Right lobe of liver (tissue), 4 donors: ENCODE measurements at regions not wholly inside any gene's neighbourhood (a gene's known extent, or its start where the extent isn't known, plus 50 kb on each side); places are given as distances from the start of the nearest gene placed in this dataset.

ENCODE experiments used
- CTCF ChIP-seq, 4 donors: fragments of 200-600 bp in 3 of 4; fragments of 450-650 bp in 1 of 4; IDR thresholded peaks; one replicate each; pipeline versions ENCODE4 v1.5.1 to v1.8.0; 2016 to 2022; ENCODE audit warnings: antibody characterized with exemption in 4 of 4, mild to moderate bottlenecking in 2 of 4
- POLR2A ChIP-seq: fragments of 450-650 bp; IDR thresholded peaks from one replicate; pipeline ENCODE4 v1.6.1; 2017; ENCODE audit warnings: antibody characterized with exemption, mild to moderate bottlenecking
- donor health status: DM: no; HTN: no; CAD: no.
- donor health status: DM: no; HTN: no; CAD: no.
- donor health status: DM: no; HTN: yes; CAD: no.

- TF ChIP-seq CTCF (IDR thresholded peaks at IDR 0.05) = no peak
- TF ChIP-seq POLR2A = no peak
These were observed 332.8 kb downstream of the DHX15 start for GRCh38 chr4:24251589-24251988.
